ENCODE measurements at regions not wholly inside any gene's neighbourhood (a gene's known extent, or its start where the extent isn't known, plus 50 kb on each side); places are given as distances from the start of the nearest gene placed in this dataset.

- TF ChIP-seq POLR2A (IDR thresholded peaks at IDR 0.05; ENCODE audit: low read depth, low read length) (no peak), CTCF (IDR thresholded peaks at IDR 0.05; ENCODE audit: extremely low read depth in 1 of 2, insufficient read depth in 1 of 2, low read depth in 1 of 2, low read length in 2 of 2) (no peak)
- TF ChIP-seq, protein P1, sequence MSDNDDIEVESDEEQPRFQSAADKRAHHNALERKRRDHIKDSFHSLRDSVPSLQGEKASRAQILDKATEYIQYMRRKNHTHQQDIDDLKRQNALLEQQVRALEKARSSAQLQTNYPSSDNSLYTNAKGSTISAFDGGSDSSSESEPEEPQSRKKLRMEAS (IDR thresholded peaks at IDR 0.05; ENCODE audit: insufficient read depth, insufficient read length), result no peak
Measured at GRCh38 chr6:19158586-19158985, 678.6 kb upstream of the ID4 start.

All from endothelial cell of umbilical vein (primary cell).